SU-DHL-6 (cell line): ENCODE measurements at regions not wholly inside any gene's neighbourhood (a gene's known extent, or its start where the extent isn't known, plus 50 kb on each side); places are given as distances from the start of the nearest gene placed in this dataset.

ENCODE experiments used
- CTCF ChIP-seq: fragments of 200-600 bp; sonication (generic); IDR thresholded peaks from one replicate; pipeline ENCODE4 v1.5.1; 2017; ENCODE audit warnings: antibody characterized with exemption, mild to moderate bottlenecking, low read length, moderate library complexity; ENCODE audit not compliant: insufficient read depth, poor library complexity, severe bottlenecking
- EZH2phosphoT487 ChIP-seq: fragments of 200-600 bp; sonication (generic), shearing (Covaris generic); conservative IDR thresholded peaks from 2 replicates; pipeline ENCODE4 v1.6.1; 2018; ENCODE audit warnings: mild to moderate bottlenecking, antibody characterized with exemption, low read length, moderate library complexity, mixed read lengths

- no peak for TF ChIP-seq CTCF
- no peak for TF ChIP-seq EZH2phosphoT487
These were observed 79.0 kb upstream of the ATXN3L start for GRCh38 chrX:13398839-13399238.
